ENCODE measurements at regions not wholly inside any gene's neighbourhood (a gene's known extent, or its start where the extent isn't known, plus 50 kb on each side); places are given as distances from the start of the nearest gene placed in this dataset.
A peak's percentile ranks its signal among the peaks of the same experiment; 100 is the strongest.

DNA sequence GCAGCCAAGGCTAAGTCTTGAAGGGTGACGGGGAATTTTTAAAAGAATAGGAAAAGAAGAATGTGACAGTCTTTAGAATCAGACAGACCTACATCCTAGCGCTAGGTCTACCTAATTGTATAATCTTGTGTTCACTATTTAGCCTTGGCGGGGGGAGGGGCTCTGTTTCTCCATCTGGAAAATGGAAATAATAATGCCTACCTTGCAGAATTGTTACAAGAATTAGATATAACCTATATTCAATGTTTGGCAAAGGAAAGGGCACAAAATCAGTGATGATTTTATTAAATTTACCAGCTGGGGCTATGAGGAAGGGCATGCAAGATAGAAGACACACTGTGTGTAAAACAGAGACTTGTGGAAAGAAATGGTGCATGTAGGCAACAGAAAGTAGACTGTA is 154.8 kb downstream of the ZBTB18 start:
- Histone ChIP-seq H3K36me3 (no peaks in the 10 kb centered on the region), H3K4me1 (peaks cover 0 to 1% of the 10 kb centered on the region in 2 donors), H3K27ac (no peak overlapping the region), H3K9me3 (no peaks in the 10 kb centered on the region), H3K27me3 (no peaks in the 10 kb centered on the region), H3K4me3 (no peak overlapping the region)
- intact Hi-C loops (cut with DNase I), result no loop called here
- no peak for DNase-seq (ENCODE audit: low spot score in 2 of 2)
- TF ChIP-seq, protein P1, sequence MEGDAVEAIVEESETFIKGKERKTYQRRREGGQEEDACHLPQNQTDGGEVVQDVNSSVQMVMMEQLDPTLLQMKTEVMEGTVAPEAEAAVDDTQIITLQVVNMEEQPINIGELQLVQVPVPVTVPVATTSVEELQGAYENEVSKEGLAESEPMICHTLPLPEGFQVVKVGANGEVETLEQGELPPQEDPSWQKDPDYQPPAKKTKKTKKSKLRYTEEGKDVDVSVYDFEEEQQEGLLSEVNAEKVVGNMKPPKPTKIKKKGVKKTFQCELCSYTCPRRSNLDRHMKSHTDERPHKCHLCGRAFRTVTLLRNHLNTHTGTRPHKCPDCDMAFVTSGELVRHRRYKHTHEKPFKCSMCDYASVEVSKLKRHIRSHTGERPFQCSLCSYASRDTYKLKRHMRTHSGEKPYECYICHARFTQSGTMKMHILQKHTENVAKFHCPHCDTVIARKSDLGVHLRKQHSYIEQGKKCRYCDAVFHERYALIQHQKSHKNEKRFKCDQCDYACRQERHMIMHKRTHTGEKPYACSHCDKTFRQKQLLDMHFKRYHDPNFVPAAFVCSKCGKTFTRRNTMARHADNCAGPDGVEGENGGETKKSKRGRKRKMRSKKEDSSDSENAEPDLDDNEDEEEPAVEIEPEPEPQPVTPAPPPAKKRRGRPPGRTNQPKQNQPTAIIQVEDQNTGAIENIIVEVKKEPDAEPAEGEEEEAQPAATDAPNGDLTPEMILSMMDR (IDR thresholded peaks at IDR 0.05), result no peak

GRCh38 chr1:244207042-244207934 is 156.2 kb downstream of the ZBTB18 start:
- H3K27ac ChIP-seq, result no peak overlapping the region
- no peaks in the 10 kb centered on the region for H3K27me3 ChIP-seq
- intact Hi-C loops (cut with DNase I), result no loop called here
- TF ChIP-seq, protein P1 (IDR thresholded peaks at IDR 0.05), result no peak
- no peaks in the 10 kb centered on the region for H3K36me3 ChIP-seq
- H3K4me1 ChIP-seq, result peaks cover 0 to 8% of the 10 kb centered on the region in 2 donors
- no peaks in the 10 kb centered on the region for H3K9me3 ChIP-seq
- no peak for DNase-seq (ENCODE audit: low spot score in 2 of 2)
- no peak overlapping the region for H3K4me3 ChIP-seq

- H3K4me3 ChIP-seq, result no peak overlapping the region
- no peak for DNase-seq (ENCODE audit: low spot score in 2 of 2)
- TF ChIP-seq, protein P1 (IDR thresholded peaks at IDR 0.05), result no peak
- intact Hi-C loops (cut with DNase I), result no loop called here
- peaks cover 0 to 12% of the 10 kb centered on the region in 2 donors for H3K4me1 ChIP-seq
- no peak overlapping the region for H3K27ac ChIP-seq
- no peaks in the 10 kb centered on the region for H3K36me3 ChIP-seq
- no peaks in the 10 kb centered on the region for H3K9me3 ChIP-seq
- no peaks in the 10 kb centered on the region for H3K27me3 ChIP-seq
These were observed 156.8 kb downstream of the ZBTB18 start for GRCh38 chr1:244207935-244208244.

- intact Hi-C loops (cut with DNase I), result loop anchor here (5.0 kb wide), 1 partner anchor 163 kb away; no protein-coding TSS in a partner anchor
- H3K4me1 ChIP-seq, result peaks cover 0 to 14% of the 10 kb centered on the region in 2 donors
- H3K36me3 ChIP-seq, result no peaks in the 10 kb centered on the region
- TF ChIP-seq, protein P1 (IDR thresholded peaks at IDR 0.05), result no peak
- H3K4me3 ChIP-seq, result no peak overlapping the region
- H3K9me3 ChIP-seq, result no peaks in the 10 kb centered on the region
- H3K27me3 ChIP-seq, result no peaks in the 10 kb centered on the region
- no peak overlapping the region for H3K27ac ChIP-seq
- no peak for DNase-seq (ENCODE audit: low spot score in 2 of 2)
These were observed 158.9 kb downstream of the ZBTB18 start for GRCh38 chr1:244209955-244210354.

DNA sequence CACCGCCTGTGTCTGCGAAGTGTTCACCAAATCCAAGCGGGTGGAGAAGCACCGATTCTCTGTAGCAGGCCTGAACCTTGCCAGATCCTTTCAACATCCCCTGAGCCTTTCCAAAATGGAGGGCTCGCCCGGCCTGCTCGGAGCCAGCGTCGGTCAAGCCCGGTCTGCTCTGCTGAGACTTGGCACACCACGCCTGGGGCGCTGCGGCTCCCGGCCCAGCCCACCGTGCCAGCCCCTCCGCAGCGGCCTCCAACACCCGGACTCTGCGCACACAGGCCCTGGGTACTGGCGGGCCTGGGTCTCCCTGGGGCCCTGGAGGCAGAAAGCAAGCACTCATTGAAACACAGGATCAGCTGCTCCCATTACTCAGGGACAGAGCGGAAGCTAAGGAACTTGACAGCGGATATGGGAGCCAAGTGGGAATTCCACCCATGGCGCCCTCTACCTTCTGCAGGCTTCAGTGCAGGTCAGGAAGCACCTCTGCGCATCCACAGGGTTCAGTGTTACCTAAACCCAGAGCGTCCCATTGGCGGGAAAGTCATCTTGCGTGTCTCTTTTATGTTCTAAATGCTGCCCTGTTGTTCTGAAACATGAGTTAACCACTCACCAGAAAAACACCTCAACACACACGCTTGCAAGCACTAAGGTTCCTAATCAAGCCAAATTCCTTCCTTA is 159.9 kb downstream of the ZBTB18 start:
- TF ChIP-seq, protein P1 (IDR thresholded peaks at IDR 0.05), result peak in 2 of 3 experiments; percentile 17 to 27
- no peak for DNase-seq (ENCODE audit: low spot score in 2 of 2)
- no peaks in the 10 kb centered on the region for H3K9me3 ChIP-seq
- intact Hi-C loops (cut with DNase I), result loop anchor here (5.0 kb wide), 1 partner anchor 164 kb away; no protein-coding TSS in a partner anchor
- no peak overlapping the region for H3K4me3 ChIP-seq
- no peaks in the 10 kb centered on the region for H3K36me3 ChIP-seq
- no peak overlapping the region for H3K27ac ChIP-seq
- H3K4me1 ChIP-seq, result peaks cover 0 to 14% of the 10 kb centered on the region in 2 donors
- H3K27me3 ChIP-seq, result no peaks in the 10 kb centered on the region
